Stomach (tissue), 4 donors: ENCODE measurements at regions not wholly inside any gene's neighbourhood (a gene's known extent, or its start where the extent isn't known, plus 50 kb on each side); places are given as distances from the start of the nearest gene placed in this dataset.

Experiments
- EP300 ChIP-seq: sonication (generic); formaldehyde crosslinking; IDR thresholded peaks from one replicate; pipeline ENCODE4 v1.6.1; 2017; ENCODE audit warnings: antibody characterized with exemption
- POLR2A ChIP-seq, 4 donors: fragments of 450-650 bp; IDR thresholded peaks; one replicate each; pipeline ENCODE4 v1.6.1; 2016; ENCODE audit warnings: antibody characterized with exemption in 4 of 4, control low read depth in 2 of 4, mild to moderate bottlenecking in 1 of 4, moderate library complexity in 1 of 4
- POLR2AphosphoS5 ChIP-seq, 3 donors: sonication (generic); formaldehyde crosslinking; IDR thresholded peaks; one replicate each; pipeline ENCODE4 v1.6.1; 2016; ENCODE audit warnings: antibody characterized with exemption in 3 of 3
- TF ChIP-seq, protein P1 (sequence below), 7 experiments: fragments of 450-650 bp in 4 of 7; fragments of 200-600 bp in 3 of 7; sonication (generic) in 3 of 7; IDR thresholded peaks; one replicate each; pipeline ENCODE4 v1.5.1; 2016 to 2019; ENCODE audit warnings: antibody characterized with exemption in 7 of 7, control low read depth in 2 of 7, mild to moderate bottlenecking in 1 of 7

DNA sequence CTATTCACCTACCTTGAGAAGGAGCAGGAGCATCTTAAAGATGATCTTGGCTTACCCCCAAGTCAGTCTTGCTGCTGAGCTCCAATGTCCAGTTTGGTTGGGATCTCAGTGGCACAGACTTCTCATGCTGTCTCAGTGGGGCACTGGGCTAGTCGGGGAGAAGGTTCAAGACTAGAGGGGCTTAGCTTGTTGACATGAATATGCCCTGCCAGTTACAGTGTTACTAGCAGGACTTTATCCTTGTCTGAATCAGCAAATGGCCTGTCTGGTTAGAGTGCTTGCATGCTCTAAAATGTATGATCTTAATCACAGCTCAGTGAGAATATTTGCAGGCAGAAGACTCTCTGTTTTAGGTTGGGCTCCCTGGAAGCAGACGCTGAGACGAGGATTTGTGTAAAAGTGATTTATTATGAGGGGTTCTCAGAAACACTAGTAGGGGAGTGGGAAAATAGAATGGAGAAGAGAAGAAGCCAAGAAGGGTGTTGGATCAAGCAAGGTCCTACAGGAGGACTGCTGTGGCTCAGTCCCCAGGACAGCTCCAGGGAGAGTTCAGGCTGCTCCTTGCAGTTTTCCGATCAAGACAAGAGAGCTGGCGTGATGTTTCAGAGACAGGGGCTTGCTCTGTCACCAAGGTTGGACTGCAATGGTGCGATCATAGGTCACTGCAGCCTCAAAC is 150.4 kb upstream of the HS3ST2 start:
- TF ChIP-seq, protein P1, sequence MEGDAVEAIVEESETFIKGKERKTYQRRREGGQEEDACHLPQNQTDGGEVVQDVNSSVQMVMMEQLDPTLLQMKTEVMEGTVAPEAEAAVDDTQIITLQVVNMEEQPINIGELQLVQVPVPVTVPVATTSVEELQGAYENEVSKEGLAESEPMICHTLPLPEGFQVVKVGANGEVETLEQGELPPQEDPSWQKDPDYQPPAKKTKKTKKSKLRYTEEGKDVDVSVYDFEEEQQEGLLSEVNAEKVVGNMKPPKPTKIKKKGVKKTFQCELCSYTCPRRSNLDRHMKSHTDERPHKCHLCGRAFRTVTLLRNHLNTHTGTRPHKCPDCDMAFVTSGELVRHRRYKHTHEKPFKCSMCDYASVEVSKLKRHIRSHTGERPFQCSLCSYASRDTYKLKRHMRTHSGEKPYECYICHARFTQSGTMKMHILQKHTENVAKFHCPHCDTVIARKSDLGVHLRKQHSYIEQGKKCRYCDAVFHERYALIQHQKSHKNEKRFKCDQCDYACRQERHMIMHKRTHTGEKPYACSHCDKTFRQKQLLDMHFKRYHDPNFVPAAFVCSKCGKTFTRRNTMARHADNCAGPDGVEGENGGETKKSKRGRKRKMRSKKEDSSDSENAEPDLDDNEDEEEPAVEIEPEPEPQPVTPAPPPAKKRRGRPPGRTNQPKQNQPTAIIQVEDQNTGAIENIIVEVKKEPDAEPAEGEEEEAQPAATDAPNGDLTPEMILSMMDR (IDR thresholded peaks at IDR 0.05): no peak
- no peak for TF ChIP-seq POLR2A (IDR thresholded peaks at IDR 0.05)
- no peak for TF ChIP-seq EP300
- no peak for TF ChIP-seq POLR2AphosphoS5 (IDR thresholded peaks at IDR 0.05)
